Hepatocyte (in vitro differentiated cells): ENCODE measurements at regions not wholly inside any gene's neighbourhood (a gene's known extent, or its start where the extent isn't known, plus 50 kb on each side); places are given as distances from the start of the nearest gene placed in this dataset.

ENCODE experiments used
- EZH2 ChIP-seq: fragments of 200-600 bp; sonication (generic); IDR thresholded peaks from 2 replicates; pipeline ENCODE4 v1.6.1; 2016; ENCODE audit warnings: antibody characterized with exemption, mild to moderate bottlenecking, borderline replicate concordance
- EZH2phosphoT487 ChIP-seq: fragments of 200-600 bp; sonication (generic); IDR thresholded peaks from one replicate; pipeline ENCODE4 v1.6.1; 2018; ENCODE audit warnings: antibody characterized with exemption, mild to moderate bottlenecking, low read depth, moderate library complexity; ENCODE audit not compliant: unreplicated experiment, severe bottlenecking
- TF ChIP-seq, protein P1 (sequence below): fragments of 200-600 bp; sonication (generic); IDR thresholded peaks from 2 replicates; pipeline ENCODE4 v1.5.1; 2016; ENCODE audit warnings: antibody characterized with exemption, mild to moderate bottlenecking; ENCODE audit not compliant: poor library complexity

DNA sequence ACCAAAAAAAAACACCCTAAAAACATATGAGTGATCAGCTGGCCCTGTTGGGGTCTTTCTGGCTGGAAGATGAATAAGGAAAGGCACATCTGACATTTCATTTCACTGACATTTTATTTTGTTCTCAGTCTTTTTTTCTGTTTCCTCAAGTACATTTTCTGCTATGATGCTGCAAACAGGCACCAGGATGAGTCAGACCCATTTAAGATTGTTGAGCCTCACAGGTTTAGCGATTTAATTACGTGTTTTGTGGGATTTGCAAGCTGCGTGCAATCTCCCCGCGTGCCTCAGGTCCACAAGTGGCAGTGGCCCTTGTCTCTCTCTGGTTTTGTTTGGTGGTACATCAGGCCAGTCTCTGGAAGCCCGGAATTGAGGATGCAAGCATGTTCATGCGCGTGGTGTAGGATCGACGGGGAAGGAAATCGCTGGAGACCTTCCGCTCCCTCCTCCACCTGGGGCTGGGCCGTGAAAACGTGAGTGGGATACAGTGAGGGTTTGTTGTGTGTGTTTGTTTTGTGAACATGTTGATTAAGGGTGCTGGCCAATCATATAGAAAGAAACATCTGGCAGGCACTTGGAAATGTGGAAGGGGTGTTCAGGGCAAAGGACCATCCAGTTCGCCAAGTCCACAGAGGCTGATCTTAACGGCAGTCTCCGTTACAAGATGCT, 120.2 kb upstream of the ZNF516 start:
- TF ChIP-seq EZH2 (no peak), EZH2phosphoT487 (no peak)
- TF ChIP-seq, protein P1, sequence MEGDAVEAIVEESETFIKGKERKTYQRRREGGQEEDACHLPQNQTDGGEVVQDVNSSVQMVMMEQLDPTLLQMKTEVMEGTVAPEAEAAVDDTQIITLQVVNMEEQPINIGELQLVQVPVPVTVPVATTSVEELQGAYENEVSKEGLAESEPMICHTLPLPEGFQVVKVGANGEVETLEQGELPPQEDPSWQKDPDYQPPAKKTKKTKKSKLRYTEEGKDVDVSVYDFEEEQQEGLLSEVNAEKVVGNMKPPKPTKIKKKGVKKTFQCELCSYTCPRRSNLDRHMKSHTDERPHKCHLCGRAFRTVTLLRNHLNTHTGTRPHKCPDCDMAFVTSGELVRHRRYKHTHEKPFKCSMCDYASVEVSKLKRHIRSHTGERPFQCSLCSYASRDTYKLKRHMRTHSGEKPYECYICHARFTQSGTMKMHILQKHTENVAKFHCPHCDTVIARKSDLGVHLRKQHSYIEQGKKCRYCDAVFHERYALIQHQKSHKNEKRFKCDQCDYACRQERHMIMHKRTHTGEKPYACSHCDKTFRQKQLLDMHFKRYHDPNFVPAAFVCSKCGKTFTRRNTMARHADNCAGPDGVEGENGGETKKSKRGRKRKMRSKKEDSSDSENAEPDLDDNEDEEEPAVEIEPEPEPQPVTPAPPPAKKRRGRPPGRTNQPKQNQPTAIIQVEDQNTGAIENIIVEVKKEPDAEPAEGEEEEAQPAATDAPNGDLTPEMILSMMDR, result no peak
